Kidney (tissue), 13 donors: ENCODE measurements at regions not wholly inside any gene's neighbourhood (a gene's known extent, or its start where the extent isn't known, plus 50 kb on each side); places are given as distances from the start of the nearest gene placed in this dataset.

ENCODE experiments used
- DNase-seq, 5 donors: peaks; one replicate each; pipeline ENCODE4 v3.0.0-alpha.2; 2013 to 2020
- FAIRE-seq: peaks from 2 replicates; lab custom pipeline; 2012; peaks lifted over from hg19 to GRCh38; lab: Jason Lieb, UNC
- H3K27ac ChIP-seq, 2 donors: one replicate each; pipeline ENCODE4 v1.7.0; 2013; ENCODE audit warnings: low read depth in 2 of 2, low read length in 2 of 2, inconsistent platforms in 1 of 2
- H3K27me3 ChIP-seq: one replicate; pipeline ENCODE4 v1.7.1; 2013; ENCODE audit warnings: low read length, inconsistent platforms; ENCODE audit not compliant: control insufficient read depth, insufficient read depth
- H3K36me3 ChIP-seq, 3 donors: one replicate each; pipeline versions ENCODE4 v1.7.0 to v1.7.1; 2013; ENCODE audit warnings: low read length in 3 of 3, control low read depth in 1 of 3, inconsistent platforms in 1 of 3; ENCODE audit not compliant: insufficient read depth in 3 of 3, control insufficient read depth in 2 of 3
- H3K4me1 ChIP-seq, 3 donors: one replicate each; pipeline versions ENCODE4 v1.7.0 to v1.7.1; 2013; ENCODE audit warnings: low read length in 3 of 3, inconsistent platforms in 1 of 3, low read depth in 1 of 3; ENCODE audit not compliant: control insufficient read depth in 2 of 3, insufficient read depth in 2 of 3
- H3K4me3 ChIP-seq, 3 donors: one replicate each; pipeline versions ENCODE4 v1.7.0 to v1.8.1; 2013; ENCODE audit warnings: low read length in 3 of 3, control low read depth in 1 of 3, inconsistent platforms in 1 of 3
- H3K9ac ChIP-seq, 3 donors: one replicate each; pipeline versions ENCODE4 v1.7.0 to v1.7.1; 2013; ENCODE audit warnings: low read length in 3 of 3, control low read depth in 1 of 3, inconsistent platforms in 1 of 3
- H3K9me3 ChIP-seq, 3 donors: one replicate each; pipeline versions ENCODE4 v1.7.0 to v1.7.1; 2013; ENCODE audit warnings: low read length in 3 of 3, control low read depth in 1 of 3, inconsistent platforms in 1 of 3; ENCODE audit not compliant: control insufficient read depth in 2 of 3, insufficient read depth in 1 of 3
- CTCF ChIP-seq: IDR thresholded peaks from 3 replicates; pipeline ENCODE4 v1.5.1; 2012; ENCODE audit warnings: mild to moderate bottlenecking, moderate library complexity, borderline replicate concordance; ENCODE audit not compliant: insufficient read depth; ENCODE audit errors: extremely low read depth
- intact Hi-C: fragments of 100-400 bp; cut with DNase I; formaldehyde crosslinking; loops from one replicate; pipeline ENCODE4 v1.11.1; 2022
- donor health status: control.
- donor health status: control.
- donor health status: control.
- donor health status: control.
- donor health status: control.
- donor health status: DM: yes; HTN: yes; CAD: no.
- donor health status: Normal renal cell carcinoma (clear cell type).

- H3K27ac ChIP-seq, result no peak overlapping the region
- H3K4me1 ChIP-seq, result no peaks in the 10 kb centered on the region
- no peaks in the 10 kb centered on the region for H3K36me3 ChIP-seq
- no peak overlapping the region for H3K9ac ChIP-seq
- H3K27me3 ChIP-seq, result no peaks in the 10 kb centered on the region
- H3K9me3 ChIP-seq, result peaks cover 0 to 2% (median 0%) of the 10 kb centered on the region in 3 donors
- H3K4me3 ChIP-seq, result no peak overlapping the region
- DNase-seq, result no peak
- intact Hi-C loops, result no loop called here
- TF ChIP-seq CTCF, result no peak
- FAIRE-seq, result no peak
Measured at GRCh38 chr10:65818990-65819389, 1106.8 kb upstream of the LRRTM3 start.

GRCh38 chr10:65827359-65827758, 1098.5 kb upstream of the LRRTM3 start:
- TF ChIP-seq CTCF, result no peak
- Histone ChIP-seq H3K9ac (no peak overlapping the region), H3K4me3 (no peak overlapping the region), H3K4me1 (no peaks in the 10 kb centered on the region), H3K27me3 (no peaks in the 10 kb centered on the region), H3K9me3 (peaks cover 0 to 2% (median 0%) of the 10 kb centered on the region in 3 donors), H3K36me3 (no peaks in the 10 kb centered on the region), H3K27ac (no peak overlapping the region)
- FAIRE-seq, result no peak
- DNase-seq, result peak in 2 of 5 donors; percentile 4 to 32
- intact Hi-C loops, result no loop called here

GRCh38 chr10:65838811-65839210, 1087.0 kb upstream of the LRRTM3 start:
- Histone ChIP-seq H3K9me3 (no peaks in the 10 kb centered on the region), H3K9ac (no peak overlapping the region), H3K27ac (no peak overlapping the region), H3K4me3 (no peak overlapping the region), H3K27me3 (no peaks in the 10 kb centered on the region), H3K36me3 (no peaks in the 10 kb centered on the region), H3K4me1 (no peaks in the 10 kb centered on the region)
- intact Hi-C loops, result no loop called here
- no peak for TF ChIP-seq CTCF
- FAIRE-seq (no peak), DNase-seq (no peak)

DNA sequence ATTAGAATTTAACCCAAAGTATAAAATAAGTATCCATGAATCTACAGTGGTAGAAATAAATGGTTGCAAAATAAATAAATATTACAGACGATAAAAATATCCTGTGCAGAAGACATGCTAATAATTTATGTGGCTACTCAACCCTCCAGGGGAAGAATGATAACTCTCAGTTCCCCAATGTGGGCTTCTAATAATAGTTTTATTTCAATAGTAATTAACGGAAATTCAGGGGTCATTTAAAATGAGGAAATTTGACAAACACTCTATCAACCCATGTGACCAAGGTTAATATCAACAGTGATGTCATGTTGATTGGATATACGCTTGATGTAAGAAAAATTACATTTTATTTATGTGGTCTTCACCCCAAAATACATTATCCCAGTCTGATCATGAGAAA, 1082.6 kb upstream of the LRRTM3 start:
- no peak overlapping the region for H3K9ac ChIP-seq
- H3K27me3 ChIP-seq, result no peaks in the 10 kb centered on the region
- H3K4me1 ChIP-seq, result no peaks in the 10 kb centered on the region
- DNase-seq (no peak), FAIRE-seq (no peak)
- H3K9me3 ChIP-seq, result no peaks in the 10 kb centered on the region
- H3K27ac ChIP-seq, result no peak overlapping the region
- no peak for TF ChIP-seq CTCF
- no peak overlapping the region for H3K4me3 ChIP-seq
- intact Hi-C loops, result no loop called here
- H3K36me3 ChIP-seq, result no peaks in the 10 kb centered on the region
